HepG2 (cell line): ENCODE measurements at regions not wholly inside any gene's neighbourhood (a gene's known extent, or its start where the extent isn't known, plus 50 kb on each side); places are given as distances from the start of the nearest gene placed in this dataset.

ENCODE experiments used
- CC2D1A ChIP-seq: sonication (generic); formaldehyde crosslinking; IDR thresholded peaks from 2 replicates; pipeline ENCODE4 v1.8.1; 2023; ENCODE audit warnings: mild to moderate bottlenecking, missing genetic modification reagents
- CHD4 ChIP-seq: fragments of 200-600 bp; sonication (generic); IDR thresholded peaks from 2 replicates; pipeline ENCODE4 v1.7.0; 2017; ENCODE audit warnings: mild to moderate bottlenecking, low read length, borderline replicate concordance
- GATAD2A ChIP-seq: IDR thresholded peaks from 2 replicates; pipeline ENCODE4 v1.6.1; 2016
- PLRG1 ChIP-seq: fragments of 450-650 bp; conservative IDR thresholded peaks from 2 replicates; pipeline ENCODE4 v1.6.1; 2016
- SOX13 ChIP-seq, 3 experiments: fragments of 450-650 bp in 1 of 3; sonication (generic) in 1 of 3; formaldehyde crosslinking in 1 of 3; IDR thresholded peaks in 2 of 3; conservative IDR thresholded peaks in 1 of 3; 2 replicates each; pipeline versions ENCODE4 v1.5.0 to v1.6.1; 2016 to 2020; ENCODE audit warnings: antibody characterized with exemption in 1 of 3, mild to moderate bottlenecking in 1 of 3, missing compliant biosample characterization in 1 of 3, missing genetic modification reagents in 1 of 3, moderate library complexity in 1 of 3
- ZNF24 ChIP-seq: fragments of 450-650 bp; IDR thresholded peaks from 2 replicates; pipeline ENCODE4 v1.6.1; 2017; ENCODE audit warnings: antibody characterized with exemption, mild to moderate bottlenecking
- ZNF282 ChIP-seq: fragments of 450-650 bp; IDR thresholded peaks from 2 replicates; pipeline ENCODE4 v1.6.1; 2018; ENCODE audit not compliant: partially characterized antibody
- TF ChIP-seq, protein P1 (sequence below): sonication (generic); formaldehyde crosslinking; IDR thresholded peaks from 2 replicates; pipeline ENCODE4 v1.4.0; 2020; ENCODE audit warnings: mild to moderate bottlenecking, missing genetic modification reagents
- TF ChIP-seq, protein P2 (sequence below): sonication (generic); formaldehyde crosslinking; IDR thresholded peaks from 2 replicates; pipeline ENCODE4 v1.4.0; 2020; ENCODE audit warnings: missing genetic modification reagents
- TF ChIP-seq, protein P3 (sequence below): sonication (generic); formaldehyde crosslinking; IDR thresholded peaks from 2 replicates; pipeline ENCODE4 v1.5.1; 2020; ENCODE audit warnings: mild to moderate bottlenecking, missing genetic modification reagents, borderline replicate concordance

DNA sequence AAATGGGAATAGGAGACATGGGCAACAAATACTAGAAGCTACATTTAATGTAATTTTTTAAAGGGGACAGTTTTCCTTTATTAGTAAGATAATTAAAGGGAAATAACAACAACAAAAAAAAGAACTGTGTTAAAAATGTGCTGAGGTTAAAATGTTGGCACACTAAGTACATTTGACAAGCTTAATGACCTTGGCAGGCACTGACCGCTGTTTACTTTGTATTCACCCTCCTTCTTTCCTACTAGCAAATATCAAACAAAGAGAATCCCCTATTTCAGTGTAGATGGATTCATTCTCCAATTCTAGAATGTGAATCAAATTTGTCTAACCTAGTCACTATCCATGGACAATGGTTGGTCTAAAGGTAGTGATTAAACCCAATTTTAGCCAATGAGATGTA lies 77.5 kb upstream of the TOMM7 start (continued):
- TF ChIP-seq, protein P1, sequence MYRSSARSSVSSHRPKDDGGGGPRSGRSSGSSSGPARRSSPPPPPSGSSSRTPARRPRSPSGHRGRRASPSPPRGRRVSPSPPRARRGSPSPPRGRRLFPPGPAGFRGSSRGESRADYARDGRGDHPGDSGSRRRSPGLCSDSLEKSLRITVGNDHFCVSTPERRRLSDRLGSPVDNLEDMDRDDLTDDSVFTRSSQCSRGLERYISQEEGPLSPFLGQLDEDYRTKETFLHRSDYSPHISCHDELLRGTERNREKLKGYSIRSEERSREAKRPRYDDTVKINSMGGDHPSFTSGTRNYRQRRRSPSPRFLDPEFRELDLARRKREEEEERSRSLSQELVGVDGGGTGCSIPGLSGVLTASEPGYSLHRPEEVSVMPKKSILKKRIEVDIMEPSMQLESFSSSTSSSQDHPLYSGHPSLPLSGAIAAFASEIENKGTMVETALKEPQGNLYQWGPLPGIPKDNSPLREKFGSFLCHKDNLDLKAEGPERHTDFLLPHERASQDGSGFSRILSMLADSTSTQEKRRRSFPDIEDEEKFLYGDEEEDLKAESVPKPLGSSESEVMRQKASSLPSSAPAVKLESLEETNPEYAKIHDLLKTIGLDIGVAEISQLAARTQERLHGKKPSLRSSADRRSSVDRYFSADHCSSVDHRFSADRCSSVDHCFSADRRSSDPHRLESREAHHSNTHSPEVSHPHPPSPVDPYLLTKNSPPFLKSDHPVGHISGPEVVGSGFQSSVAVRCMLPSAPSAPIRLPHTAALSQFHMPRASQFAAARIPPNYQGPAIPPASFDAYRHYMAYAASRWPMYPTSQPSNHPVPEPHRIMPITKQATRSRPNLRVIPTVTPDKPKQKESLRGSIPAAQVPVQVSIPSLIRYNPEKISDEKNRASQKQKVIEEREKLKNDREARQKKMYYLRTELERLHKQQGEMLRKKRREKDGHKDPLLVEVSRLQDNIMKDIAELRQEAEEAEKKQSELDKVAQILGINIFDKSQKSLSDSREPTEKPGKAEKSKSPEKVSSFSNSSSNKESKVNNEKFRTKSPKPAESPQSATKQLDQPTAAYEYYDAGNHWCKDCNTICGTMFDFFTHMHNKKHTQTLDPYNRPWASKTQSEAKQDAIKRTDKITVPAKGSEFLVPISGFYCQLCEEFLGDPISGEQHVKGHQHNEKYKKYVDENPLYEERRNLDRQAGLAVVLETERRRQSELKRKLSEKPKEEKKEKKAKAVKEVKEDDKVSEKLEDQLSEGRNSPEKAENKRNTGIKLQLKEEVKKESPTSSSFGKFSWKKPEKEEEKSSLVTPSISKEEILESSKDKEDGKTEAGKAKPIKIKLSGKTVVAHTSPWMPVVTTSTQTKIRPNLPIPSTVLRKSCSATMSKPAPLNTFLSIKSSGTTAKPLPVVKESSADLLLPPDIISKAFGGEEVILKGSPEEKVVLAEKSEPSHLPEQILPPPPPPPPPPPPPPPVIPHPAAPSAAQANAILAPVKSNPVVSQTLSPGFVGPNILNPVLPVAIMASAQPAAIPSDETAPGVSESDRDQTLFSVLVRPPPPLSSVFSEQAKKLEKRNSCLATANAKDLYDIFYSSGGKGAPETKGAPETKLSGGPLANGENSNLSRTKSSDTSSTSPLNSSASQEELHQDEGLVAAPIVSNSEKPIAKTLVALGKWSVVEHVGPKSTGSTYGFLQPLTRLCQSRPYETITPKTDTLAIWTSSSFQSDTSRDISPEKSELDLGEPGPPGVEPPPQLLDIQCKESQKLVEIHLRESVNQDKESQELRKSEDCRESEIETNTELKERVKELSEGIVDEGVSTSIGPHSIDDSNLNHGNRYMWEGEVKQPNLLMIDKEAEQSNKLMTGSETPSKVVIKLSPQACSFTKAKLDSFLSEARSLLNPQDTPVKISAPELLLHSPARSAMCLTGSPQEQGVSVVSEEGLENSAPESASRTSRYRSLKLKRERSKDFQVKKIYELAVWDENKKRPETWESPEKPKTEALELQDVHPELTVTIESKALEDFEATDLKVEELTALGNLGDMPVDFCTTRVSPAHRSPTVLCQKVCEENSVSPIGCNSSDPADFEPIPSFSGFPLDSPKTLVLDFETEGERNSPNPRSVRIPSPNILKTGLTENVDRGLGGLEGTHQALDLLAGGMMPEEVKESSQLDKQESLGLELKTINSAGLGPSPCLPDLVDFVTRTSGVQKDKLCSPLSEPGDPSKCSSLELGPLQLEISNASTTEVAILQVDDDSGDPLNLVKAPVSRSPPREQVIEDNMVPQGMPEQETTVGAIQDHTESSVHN (CRISPR knock-in tag): no peak
- no peak for TF ChIP-seq PLRG1
- no peak for TF ChIP-seq SOX13 (IDR thresholded peaks at IDR 0.05)
- TF ChIP-seq SOX13 (CRISPR knock-in tag; conservative IDR thresholded peaks at IDR 0.05 in 1 of 2, IDR thresholded peaks at IDR 0.05 in 1 of 2): peak in 1 of 2 experiments; percentile 55; a peak in 1 of 4 replicates
- 0 out of 2 replicates have a peak, but pooled peaks have one; percentile 10 for TF ChIP-seq GATAD2A (CRISPR knock-in tag)
- TF ChIP-seq, protein P2, sequence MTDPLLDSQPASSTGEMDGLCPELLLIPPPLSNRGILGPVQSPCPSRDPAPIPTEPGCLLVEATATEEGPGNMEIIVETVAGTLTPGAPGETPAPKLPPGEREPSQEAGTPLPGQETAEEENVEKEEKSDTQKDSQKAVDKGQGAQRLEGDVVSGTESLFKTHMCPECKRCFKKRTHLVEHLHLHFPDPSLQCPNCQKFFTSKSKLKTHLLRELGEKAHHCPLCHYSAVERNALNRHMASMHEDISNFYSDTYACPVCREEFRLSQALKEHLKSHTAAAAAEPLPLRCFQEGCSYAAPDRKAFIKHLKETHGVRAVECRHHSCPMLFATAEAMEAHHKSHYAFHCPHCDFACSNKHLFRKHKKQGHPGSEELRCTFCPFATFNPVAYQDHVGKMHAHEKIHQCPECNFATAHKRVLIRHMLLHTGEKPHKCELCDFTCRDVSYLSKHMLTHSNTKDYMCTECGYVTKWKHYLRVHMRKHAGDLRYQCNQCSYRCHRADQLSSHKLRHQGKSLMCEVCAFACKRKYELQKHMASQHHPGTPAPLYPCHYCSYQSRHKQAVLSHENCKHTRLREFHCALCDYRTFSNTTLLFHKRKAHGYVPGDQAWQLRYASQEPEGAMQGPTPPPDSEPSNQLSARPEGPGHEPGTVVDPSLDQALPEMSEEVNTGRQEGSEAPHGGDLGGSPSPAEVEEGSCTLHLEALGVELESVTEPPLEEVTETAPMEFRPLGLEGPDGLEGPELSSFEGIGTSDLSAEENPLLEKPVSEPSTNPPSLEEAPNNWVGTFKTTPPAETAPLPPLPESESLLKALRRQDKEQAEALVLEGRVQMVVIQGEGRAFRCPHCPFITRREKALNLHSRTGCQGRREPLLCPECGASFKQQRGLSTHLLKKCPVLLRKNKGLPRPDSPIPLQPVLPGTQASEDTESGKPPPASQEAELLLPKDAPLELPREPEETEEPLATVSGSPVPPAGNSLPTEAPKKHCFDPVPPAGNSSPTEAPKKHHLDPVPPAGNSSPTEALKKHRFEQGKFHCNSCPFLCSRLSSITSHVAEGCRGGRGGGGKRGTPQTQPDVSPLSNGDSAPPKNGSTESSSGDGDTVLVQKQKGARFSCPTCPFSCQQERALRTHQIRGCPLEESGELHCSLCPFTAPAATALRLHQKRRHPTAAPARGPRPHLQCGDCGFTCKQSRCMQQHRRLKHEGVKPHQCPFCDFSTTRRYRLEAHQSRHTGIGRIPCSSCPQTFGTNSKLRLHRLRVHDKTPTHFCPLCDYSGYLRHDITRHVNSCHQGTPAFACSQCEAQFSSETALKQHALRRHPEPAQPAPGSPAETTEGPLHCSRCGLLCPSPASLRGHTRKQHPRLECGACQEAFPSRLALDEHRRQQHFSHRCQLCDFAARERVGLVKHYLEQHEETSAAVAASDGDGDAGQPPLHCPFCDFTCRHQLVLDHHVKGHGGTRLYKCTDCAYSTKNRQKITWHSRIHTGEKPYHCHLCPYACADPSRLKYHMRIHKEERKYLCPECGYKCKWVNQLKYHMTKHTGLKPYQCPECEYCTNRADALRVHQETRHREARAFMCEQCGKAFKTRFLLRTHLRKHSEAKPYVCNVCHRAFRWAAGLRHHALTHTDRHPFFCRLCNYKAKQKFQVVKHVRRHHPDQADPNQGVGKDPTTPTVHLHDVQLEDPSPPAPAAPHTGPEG (CRISPR knock-in tag): no peak
- no peak for TF ChIP-seq ZNF24
- no peak for TF ChIP-seq CC2D1A (CRISPR knock-in tag)
- TF ChIP-seq CHD4: no peak
- no peak for TF ChIP-seq ZNF282
- TF ChIP-seq, protein P3, sequence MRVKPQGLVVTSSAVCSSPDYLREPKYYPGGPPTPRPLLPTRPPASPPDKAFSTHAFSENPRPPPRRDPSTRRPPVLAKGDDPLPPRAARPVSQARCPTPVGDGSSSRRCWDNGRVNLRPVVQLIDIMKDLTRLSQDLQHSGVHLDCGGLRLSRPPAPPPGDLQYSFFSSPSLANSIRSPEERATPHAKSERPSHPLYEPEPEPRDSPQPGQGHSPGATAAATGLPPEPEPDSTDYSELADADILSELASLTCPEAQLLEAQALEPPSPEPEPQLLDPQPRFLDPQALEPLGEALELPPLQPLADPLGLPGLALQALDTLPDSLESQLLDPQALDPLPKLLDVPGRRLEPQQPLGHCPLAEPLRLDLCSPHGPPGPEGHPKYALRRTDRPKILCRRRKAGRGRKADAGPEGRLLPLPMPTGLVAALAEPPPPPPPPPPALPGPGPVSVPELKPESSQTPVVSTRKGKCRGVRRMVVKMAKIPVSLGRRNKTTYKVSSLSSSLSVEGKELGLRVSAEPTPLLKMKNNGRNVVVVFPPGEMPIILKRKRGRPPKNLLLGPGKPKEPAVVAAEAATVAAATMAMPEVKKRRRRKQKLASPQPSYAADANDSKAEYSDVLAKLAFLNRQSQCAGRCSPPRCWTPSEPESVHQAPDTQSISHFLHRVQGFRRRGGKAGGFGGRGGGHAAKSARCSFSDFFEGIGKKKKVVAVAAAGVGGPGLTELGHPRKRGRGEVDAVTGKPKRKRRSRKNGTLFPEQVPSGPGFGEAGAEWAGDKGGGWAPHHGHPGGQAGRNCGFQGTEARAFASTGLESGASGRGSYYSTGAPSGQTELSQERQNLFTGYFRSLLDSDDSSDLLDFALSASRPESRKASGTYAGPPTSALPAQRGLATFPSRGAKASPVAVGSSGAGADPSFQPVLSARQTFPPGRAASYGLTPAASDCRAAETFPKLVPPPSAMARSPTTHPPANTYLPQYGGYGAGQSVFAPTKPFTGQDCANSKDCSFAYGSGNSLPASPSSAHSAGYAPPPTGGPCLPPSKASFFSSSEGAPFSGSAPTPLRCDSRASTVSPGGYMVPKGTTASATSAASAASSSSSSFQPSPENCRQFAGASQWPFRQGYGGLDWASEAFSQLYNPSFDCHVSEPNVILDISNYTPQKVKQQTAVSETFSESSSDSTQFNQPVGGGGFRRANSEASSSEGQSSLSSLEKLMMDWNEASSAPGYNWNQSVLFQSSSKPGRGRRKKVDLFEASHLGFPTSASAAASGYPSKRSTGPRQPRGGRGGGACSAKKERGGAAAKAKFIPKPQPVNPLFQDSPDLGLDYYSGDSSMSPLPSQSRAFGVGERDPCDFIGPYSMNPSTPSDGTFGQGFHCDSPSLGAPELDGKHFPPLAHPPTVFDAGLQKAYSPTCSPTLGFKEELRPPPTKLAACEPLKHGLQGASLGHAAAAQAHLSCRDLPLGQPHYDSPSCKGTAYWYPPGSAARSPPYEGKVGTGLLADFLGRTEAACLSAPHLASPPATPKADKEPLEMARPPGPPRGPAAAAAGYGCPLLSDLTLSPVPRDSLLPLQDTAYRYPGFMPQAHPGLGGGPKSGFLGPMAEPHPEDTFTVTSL (CRISPR knock-in tag): peak; percentile 63; the same call in 1 of the 2 replicates
